ENCODE measurements at regions not wholly inside any gene's neighbourhood (a gene's known extent, or its start where the extent isn't known, plus 50 kb on each side); places are given as distances from the start of the nearest gene placed in this dataset.

DNA sequence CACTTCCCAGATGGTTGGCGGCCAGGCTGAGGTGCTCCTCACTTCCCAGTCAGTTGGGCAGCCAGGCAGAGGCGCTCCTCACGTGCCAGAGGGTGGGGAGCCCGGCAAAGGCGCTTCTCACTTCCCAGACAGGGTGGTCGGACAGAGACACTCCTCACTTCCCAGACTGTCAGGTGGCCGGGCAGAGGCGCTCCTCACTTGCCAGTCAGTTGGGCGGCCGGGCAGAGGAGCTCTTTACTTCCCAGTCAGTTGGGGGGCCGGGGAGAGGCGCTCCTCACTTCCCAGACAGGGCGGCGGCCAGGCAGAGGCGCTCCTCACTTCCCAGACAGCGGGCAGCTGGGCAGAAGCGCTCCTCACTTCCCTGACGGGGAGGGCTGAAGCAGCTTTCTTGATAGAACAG, 143.0 kb upstream of the ARID2 start:
- no peak overlapping the region for H3K27ac ChIP-seq
- TF ChIP-seq ZFX (IDR thresholded peaks at IDR 0.05) (no peak), CTCF (conservative IDR thresholded peaks at IDR 0.05) (no peak)

DNA sequence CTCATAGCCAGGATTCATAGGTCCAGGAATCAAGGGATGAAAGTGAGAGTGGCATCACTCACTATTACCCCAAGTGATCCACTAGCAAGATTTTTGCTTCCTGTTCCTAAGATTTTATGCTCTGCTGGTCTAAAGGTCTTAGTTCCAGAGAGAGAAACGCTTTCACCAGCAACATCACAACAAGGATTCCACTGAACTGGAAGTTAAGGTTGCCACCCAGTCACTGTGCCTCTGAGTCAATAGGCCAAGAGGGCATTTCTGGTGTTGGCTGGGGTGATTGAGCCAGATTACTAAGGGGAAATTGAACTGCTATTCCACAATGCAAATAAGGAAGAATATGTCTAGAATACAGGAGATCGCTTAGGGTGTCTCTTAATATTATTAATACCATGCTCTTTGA, 142.5 kb upstream of the ARID2 start:
- no peak overlapping the region for H3K27ac ChIP-seq
- no peak for TF ChIP-seq CTCF (conservative IDR thresholded peaks at IDR 0.05)
- TF ChIP-seq ZFX (IDR thresholded peaks at IDR 0.05) = no peak

- TF ChIP-seq ZFX (IDR thresholded peaks at IDR 0.05) (no peak), CTCF (conservative IDR thresholded peaks at IDR 0.05) (no peak; the same call in 1 of the 2 replicates)
- H3K27ac ChIP-seq = no peak overlapping the region
Observed at GRCh38 chr12:45587877-45588533, 141.5 kb upstream of the ARID2 start.

DNA sequence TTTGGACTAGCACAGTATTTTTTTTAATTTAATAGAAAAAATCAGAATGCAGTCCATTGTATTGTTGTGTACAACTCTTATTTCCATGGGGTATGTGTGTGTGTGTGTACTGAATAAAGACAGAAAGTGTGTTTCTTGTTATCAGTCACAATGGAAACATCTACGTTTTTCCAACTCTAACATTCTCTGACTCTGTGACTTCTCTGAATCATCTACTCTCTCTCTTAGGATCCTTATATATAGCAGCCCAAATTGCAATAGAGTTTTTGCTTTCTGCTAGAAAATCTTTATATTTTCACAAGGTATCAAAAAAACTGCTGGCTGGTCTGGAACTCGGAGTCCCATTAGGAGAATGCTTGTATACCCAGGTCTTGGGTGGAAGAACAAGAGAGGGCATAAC, 138.9 kb upstream of the ARID2 start:
- no peak for TF ChIP-seq ZFX (IDR thresholded peaks at IDR 0.05)
- no peak for TF ChIP-seq CTCF (conservative IDR thresholded peaks at IDR 0.05)
- no peak overlapping the region for H3K27ac ChIP-seq

DNA sequence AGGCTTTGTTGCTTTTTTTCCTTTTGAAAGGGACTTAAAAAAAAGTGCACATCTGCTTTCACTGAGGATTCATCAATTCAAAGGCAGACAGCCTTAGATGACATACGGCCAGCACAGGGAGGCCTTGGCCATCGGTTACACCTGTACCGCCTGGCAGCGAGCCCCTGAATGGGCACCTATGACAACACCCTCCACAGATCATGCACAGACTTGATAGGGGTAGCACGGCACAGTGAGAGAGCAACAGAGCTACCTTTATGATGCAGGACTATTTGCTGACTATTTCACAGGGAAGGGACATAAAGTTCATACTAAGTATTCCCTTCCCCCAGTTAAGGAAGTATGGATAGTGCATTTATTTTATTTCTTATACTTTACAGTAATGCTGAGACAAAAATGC, 137.9 kb upstream of the ARID2 start:
- no peak overlapping the region for H3K27ac ChIP-seq
- no peak for TF ChIP-seq CTCF (conservative IDR thresholded peaks at IDR 0.05)
- no peak for TF ChIP-seq ZFX (IDR thresholded peaks at IDR 0.05)

- TF ChIP-seq CTCF (conservative IDR thresholded peaks at IDR 0.05) (no peak), ZFX (IDR thresholded peaks at IDR 0.05) (no peak)
- no peak overlapping the region for H3K27ac ChIP-seq
Observed at GRCh38 chr12:45596366-45596765, 133.1 kb upstream of the ARID2 start.

DNA sequence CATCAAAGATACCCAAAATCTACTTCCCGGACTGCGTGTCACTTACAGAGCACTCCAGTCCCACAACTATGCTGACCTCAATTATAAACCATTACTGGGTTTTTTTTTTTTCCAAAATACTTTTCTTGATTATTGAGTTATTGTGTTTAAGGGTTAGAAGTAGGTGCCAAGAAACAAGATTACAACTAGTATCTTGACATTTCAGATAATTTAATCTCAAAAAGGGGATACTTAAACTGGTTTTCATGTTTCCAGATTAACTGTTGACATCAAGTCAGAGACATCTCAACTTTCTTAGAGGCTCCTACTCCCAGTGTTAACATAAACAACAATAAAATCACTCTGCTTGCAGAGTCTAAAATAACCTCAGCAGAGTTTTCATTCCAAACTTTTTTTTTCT, 131.2 kb upstream of the ARID2 start:
- H3K27ac ChIP-seq = no peak overlapping the region
- TF ChIP-seq ZFX (IDR thresholded peaks at IDR 0.05) (no peak), CTCF (conservative IDR thresholded peaks at IDR 0.05) (no peak)
